ENCODE measurements at regions not wholly inside any gene's neighbourhood (a gene's known extent, or its start where the extent isn't known, plus 50 kb on each side); places are given as distances from the start of the nearest gene placed in this dataset.
"Not testable (repeated sequence)": the region's sequence is repeated elsewhere in the genome, so short reads cannot be mapped to it uniquely, and the experiment has no call there.

DNA sequence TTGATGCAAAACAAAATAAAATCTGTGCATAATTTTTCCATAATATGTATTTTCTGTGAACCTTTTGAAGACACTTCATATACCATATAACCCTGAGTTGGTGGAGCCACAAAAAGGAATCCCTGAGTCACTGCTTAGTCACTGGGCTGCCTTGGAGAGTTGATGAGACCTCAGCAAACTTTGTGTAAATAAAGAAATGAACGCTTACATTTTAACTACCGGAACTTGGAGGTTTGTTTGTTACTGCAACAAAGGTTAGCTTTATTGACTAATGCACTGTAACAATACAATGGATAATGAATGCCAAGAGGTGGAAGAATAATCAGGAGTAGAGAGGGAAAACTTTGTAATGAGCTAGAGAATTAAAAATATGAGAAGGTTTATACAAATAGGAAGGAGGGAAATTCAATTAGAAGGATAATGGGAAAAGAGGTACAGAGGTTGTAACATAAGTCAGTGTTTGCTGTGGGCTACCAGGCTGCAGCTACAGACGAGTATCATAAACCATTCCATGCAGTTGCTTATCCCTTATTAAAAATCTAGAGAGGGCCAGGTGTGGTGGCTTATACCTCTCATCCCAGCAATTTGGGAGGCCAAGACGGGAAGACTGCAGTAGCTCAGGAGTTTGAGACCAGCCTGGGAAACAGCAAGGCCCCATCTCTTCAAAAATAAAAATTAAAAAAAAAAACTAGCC is 1042.1 kb downstream of the TYW1 start:
- peak; percentile 15 for DNase-seq

DNA sequence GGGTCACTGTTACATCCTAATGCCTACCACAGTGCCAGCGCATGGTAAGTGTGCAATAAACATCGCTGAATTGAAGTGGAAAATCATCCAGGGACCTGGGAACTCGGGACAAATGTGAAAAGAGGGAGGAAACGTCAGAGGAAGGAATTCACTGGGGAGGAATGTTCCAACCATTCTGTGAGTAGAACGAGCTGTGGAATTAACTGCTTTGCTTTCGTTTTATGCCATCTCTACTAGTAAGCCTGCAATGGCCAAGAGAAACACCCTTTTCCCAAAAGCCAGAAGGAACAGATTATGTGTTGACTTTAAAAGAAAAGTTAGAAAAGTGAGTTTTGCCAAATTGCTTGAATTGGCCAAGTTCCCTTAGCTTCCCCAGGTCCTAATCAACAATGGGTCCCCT is 1044.9 kb downstream of the TYW1 start:
- DNase-seq, result no peak

DNA sequence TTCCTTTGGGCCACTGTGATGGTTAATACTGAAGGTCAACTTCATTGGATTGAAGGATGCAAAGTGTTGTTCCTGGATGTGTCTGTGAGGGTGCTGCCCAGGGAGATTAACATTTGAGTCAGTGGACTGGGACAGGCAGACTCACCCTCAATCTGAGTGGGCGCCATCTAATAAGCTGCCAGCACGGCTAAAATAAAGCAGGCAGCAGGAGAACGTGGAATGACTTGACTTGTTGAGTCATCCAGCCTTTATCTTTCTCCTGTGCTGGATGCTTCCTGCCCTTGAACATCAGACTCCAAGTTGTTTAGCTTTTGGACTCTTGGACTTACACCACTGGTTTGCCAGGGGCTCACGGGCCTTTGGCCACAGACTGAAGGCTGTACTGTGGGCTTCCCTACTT is 1046.9 kb downstream of the TYW1 start:
- no peak for DNase-seq

DNA sequence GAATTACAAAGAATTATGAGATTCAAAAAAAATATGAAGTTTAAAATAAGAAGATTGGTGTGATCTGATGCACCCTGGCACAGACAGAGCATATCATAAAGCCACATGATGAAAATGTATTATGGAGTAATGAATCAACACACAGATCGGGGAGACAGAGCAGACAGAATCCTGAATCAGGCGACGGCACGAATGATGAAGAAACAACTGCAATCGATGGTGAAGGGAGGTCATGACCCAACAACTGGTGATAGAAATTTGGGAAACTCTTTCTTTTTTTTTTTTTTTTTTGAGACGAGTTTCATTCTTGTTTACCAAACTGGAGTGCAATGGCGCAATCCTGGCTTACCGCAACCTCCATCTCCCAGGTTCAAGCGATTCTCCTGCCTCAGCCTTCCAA is 1054.0 kb downstream of the TYW1 start:
- DNase-seq, result no peak

DNA sequence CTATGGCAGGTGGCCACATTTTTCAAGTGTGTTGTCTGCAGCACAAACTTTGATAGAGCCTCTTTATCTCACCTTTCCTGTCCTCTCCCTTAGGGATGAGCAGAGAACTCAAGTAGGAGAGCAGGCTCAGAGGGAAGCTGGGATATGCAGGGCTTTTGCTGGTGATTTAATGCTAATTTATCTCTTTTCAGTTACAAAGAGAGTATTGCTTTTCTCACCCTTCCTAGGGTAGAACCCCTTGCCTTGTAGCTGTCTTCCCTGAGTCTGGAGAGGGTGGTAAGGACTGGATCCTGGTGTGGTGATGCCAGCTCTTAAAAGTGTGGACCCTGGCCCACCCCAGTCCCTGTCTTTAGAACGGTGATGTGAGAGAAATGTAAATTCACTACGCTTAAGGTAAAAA is 1061.4 kb downstream of the TYW1 start:
- no peak for DNase-seq

DNA sequence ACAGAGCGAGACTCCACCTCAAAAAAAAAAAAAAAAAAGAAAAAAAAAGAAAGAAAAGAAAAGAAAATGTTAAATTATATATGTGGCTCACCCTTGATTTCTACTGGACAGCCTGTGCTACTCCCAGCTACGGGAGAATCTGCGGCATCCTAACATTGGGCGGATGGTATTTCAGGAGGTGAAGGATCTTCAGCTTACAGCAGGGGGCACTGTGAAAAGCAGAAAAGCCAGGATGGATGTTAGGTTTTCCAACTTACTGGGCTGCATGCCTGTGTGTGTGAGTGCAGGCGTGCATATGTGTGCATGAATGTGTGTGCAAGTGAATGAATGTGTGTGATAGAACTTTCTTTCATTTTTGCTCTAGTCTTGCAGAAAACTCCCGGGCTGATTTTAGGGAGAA is 1066.5 kb downstream of the TYW1 start:
- DNase-seq, result no peak

DNA sequence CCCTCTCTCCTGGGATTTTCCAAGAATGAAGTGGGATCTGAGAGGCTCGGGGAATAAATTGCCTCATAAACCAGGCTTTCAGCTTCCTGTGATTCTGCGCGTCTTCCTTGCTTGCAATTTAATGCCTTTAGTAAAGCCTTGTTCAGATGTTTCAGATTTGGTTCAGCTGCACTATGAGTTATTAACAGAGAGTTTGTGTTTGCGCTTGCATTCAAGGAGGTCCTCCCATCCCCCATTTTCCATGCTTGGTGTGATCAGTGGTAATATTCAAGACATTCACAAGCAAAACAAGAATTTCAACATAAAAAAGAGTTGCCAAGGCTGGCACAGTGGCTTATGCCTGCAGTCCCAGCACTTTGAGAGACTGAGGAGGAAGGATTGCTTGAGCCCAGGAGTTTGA is 1068.9 kb downstream of the TYW1 start:
- no peak for DNase-seq

DNA sequence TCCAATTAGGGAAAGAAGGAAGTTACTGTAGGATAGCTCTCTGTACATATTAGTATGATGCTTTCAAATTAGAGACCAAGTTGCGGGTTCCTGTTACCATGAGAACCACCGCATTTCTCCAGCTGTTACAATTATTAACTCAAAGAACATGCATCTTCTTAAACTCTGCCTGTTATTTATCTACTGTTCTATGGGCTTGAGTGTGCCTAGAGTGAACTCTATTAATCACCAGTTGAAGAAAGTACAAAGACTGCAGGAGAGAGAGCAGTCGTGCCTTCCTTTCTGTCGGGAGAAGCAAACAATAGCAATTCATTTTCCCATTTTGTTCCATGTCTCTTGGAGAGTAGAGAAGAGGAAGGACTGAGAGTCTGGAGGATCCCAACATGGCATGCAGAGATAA is 1071.2 kb downstream of the TYW1 start:
- DNase-seq, result no peak

DNA sequence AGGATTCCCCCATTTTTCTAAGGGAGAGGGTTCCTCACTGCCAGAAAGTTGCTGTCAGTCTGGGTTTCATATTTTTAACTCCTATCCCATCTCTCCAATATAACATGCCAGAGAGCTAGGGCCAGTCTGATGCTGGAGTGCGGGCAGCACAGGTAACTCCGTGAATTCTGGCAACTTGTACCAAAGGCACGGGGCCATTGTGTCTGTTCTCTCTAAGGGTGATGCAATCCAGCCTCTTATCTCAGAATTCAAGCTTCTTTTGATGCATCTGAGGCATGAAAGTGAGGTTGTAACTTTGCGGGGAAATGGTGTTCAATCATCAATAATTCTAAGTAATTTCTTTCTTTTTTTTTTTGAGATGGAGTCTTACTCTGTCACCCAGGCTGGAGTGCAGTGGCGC is 1074.4 kb downstream of the TYW1 start:
- no peak for DNase-seq

DNA sequence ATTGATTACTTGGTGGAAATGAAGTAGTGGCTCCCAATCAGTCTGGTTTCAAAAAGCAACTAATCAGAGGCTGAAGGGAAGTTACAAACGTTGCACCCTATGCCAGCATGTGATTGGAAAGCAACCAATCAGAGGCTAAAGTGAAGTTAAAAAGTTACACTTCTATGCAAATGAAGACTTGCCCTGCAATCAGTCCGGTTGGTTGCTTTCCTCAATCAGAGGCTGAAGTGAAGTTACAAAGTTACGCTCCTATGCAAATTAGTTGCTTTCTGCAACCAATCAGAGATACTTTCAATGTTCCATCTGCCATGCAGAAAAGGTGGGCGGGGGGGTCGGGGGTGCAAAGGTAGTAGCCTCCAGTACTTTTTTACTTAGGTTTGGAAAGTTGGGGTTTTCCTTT is 1077.1 kb downstream of the TYW1 start:
- no peak for DNase-seq

DNA sequence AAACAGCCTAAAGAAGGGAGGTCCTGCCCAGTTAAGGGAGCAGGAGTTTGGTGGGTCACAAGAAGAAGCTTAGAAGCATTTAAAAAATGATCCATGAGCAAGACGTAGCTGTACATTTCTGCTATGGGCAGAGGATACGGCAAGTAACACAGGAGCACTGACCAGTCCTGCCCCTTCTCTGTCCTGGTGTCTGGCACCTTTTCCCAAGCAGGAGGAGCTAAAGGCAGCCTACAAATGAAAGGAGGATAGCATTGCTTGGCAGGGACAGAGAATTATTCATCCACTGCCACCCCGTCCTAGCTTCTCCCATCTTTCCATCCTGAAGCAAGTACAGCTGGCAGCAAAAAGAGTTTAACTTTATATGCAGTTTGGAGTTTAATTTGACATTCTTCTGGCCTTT is 1077.6 kb downstream of the TYW1 start:
- DNase-seq, result no peak

DNA sequence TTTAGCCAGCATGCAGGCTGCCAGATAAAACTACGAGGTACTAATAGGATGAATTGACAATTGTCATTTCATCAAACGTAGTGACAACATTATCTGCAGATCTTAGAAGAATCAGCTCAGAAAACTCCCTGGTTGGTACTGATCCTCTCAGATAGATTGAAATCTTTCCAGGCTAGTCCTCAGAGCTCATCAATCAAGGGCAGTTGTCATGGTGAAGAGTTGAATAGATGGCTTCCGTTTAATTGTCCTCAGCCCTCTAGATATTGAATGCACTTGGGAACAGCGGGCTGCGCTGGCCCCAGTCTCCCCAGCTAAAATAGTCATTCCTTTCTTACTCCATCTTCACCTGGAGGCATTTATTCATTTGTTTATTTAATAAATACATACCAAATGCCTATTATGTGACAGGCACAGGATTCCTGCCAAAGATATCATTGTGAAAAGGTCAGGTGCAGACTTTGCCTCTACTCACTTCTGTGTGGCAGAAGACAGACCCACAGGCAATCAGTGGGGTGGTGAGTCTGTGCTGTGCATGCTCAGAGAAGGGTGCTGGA is 1081.6 kb downstream of the TYW1 start:
- no peak for DNase-seq

DNA sequence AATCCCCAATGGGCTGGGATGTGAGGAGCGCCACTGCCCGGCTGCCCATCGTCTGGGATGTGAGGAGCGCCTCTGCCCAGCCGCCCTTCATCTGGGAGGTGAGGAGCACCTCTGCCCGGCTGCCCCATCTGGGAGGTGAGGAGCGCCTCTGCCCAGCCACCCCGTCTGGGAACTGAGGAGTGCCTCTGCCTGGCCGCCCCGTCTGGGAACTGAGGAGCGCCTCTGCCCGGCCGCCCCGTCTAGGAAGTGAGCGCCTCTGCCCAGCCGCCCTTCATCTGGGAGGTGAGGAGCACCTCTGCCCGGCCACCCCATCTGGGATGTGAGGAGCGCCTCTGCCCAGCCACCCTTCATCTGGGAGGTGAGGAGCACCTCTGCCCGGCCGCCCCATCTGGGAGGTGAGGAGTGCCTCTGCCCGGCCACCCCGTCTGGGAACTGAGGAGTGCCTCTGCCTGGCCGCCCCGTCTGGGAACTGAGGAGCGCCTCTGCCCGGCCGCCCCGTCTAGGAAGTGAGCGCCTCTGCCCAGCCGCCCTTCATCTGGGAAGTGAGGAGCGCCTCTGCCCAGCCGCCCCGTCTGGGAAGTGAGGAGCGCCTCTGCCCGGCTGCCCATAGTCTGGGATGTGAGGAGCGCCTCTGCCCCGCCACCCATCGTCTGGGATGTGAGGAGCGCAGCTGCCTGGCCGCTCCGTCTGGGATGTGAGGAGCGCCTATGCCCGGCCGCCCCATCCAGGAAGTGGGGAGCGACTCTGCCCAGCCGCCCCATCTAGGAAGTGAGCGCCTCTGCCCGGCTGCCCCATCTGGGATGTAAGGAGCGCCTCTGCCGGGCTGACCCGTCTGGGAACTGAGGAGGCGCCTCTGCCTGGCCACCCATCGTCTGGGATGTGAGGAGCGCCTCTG is 1085.7 kb downstream of the TYW1 start:
- DNase-seq, result not testable (repeated sequence)

DNA sequence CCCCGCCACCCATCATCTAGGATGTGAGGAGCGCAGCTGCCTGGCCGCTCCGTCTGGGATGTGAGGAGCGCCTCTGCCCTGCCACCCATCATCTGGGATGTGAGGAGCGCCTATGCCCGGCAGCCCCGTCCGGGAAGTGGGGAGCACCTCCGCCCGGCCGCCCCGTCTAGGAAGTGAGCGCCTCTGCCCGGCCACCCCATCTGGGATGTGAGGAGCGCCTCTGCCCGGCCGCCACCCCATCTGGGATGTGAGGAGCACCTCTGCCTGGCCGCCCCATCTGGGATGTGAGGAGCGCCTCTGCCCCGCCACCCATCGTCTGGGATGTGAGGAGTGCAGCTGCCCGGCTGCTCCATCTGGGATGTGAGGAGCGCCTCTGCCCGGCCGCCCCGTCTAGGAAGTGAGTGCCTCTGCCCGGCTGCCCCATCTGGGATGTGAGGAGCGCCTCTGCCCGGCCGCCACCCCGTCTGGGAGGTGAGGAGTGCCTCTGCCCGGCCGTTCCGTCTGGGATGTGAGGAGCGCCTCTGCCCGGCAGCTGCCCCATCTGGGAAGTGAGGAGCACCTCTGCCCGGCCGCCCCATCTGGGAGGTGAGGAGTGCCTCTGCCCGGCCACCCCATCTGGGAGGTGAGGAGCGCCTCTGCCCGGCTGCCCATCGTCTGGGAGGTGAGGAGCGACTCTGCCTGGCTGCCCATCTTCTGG is 1086.5 kb downstream of the TYW1 start:
- DNase-seq, result not testable (repeated sequence)

DNA sequence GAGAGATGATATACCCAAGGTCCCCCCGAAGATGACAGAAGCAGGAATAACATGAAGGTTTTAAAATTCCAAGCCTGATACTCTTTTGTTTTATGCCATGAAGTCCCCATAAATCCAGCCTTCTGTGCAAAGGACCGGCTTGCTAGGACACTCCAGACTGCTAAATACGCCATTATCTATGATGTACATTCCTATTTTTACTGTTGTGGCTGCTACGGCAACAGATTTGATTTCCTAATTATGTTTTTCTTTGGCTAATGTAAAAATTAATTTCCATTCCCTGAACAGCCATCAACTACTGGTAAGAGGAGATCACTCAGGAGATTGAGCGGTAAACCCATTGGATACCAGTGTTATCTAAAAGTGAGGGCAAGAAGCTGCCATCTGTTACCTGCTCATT is 1090.8 kb downstream of the TYW1 start:
- no peak for DNase-seq

DNA sequence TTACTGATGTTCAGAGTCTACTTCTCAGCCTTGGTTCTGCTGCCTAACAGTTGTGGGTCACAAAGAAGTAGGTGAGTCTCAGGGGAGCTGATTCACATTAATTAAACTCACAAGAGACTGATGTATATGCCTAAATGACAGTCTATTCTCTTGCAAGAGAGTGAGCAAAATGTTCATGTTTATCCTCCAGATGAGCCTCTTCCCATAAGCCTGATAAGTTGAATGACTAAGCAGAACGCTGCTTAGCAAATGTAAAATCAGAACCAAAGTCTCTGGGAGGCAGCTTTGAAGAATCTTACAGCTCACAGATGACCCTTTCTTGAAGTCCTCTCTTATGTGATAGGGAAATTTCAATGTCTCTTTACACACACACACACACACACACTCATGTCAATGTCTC is 1092.2 kb downstream of the TYW1 start:
- DNase-seq, result no peak

DNA sequence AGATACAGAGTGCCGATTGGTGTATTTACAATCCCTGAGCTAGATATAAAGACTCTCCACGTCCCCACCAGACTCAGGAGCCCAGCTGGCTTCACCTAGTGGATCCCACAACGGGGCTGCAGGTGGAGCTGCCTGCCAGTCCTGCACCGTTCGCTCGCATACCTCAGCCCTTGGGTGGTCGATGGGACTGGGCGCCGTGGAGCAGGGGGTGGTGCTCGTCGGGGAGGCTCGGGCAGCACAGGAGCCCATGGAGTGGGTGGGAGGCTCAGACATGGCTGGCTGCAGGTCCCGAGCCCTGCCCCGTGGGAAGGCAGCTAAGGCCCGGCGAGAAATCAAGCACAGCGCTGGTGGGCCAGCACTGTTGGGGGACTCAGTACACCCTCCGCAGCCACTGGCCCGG is 1093.6 kb downstream of the TYW1 start:
- DNase-seq, result not testable (repeated sequence)

DNA sequence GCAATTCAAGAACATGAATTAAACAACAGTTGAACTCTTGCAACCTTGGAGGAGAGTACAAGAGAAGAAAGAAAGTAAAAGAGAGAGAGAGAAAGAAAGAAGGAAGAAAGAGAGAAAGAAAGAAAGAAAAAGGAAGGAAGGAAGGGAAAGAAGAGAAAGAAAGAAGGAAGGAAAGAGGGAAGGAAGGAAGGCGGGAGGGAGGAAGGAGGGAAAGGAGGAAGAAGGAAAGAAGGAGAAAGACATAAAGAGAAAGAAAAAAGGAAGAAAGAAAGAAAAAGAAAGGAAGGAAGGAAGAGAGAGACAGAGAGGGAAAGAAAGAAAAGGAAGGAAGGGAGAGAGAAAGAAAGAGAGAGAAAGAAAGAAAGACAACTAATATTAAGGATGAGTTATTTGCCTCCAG is 1106.7 kb downstream of the TYW1 start:
- DNase-seq, result no peak

DNA sequence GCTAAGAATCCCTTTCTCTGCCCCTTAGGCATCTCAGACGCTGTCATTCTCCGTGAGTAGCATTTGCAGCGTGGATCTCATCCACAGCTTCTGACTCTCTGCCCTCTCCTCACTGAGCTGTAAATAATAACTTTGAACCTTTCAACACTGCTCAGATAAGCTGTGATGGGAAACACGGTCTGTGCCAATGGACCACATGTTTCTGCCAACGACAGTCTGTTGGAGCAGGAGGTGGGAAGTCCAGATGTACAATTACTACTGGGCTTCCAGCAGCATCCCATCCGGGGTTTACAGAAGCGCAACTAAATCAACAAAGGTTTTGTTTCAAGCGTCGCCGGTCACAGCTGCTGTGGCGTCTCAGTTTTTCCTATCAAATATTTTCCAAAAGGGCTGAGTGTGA is 1110.6 kb downstream of the TYW1 start:
- DNase-seq, result no peak

DNA sequence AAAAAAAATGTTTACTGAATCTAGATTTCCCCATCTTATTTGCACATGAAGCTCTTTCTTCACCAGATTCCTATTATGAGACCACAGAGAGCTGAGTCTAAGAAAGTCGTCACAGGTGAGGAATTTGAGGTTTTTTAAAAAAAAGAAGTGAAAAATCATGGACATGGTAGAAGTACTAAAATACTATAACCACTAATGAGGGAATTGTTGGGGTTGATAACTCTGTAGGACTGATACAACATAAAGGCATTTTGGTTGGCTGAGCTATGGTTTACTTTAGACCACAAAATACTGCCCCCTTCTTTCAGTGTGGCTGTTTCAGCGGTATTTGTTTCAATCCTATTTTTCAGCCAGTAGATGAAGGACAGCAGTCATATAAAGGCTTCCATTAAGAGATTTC is 1111.3 kb downstream of the TYW1 start:
- no peak for DNase-seq

DNA sequence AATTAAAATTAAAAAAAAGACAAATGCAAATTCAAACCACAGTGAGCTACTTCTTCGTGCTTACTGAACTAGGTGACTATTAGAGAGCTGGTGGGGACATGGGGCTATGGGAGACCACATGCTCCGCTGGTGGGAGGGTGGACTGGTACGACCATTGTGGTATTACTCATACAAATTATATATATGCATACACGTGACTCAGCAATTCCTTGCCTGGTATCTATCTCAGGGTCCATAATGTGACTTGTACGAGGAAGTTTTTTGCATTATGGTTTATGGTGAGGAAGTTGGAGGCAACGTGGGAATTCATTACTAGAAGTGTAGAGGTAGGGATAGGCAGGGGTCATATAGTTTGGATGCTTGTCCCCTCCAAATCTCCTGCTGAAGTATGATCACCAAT is 1112.7 kb downstream of the TYW1 start:
- DNase-seq, result no peak

DNA sequence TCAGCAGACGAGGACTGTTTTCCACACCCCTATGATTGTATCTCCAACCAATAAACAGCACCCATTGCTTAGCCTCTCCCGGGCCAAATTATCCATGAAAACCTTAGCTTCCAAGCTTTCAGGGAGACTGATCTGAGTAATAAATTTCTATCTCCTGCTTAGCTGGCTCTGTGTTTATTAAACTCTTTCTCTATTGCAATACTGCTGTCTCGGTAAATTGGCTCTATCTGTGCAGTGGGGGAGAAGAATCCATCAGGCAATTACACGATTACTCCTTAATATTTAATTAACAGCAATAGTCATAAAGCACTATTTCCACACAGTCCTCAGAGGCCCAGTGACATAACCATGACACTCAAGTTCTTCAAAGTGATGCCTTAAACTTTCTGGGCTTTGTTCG is 1122.8 kb downstream of the TYW1 start:
- no peak for DNase-seq

DNA sequence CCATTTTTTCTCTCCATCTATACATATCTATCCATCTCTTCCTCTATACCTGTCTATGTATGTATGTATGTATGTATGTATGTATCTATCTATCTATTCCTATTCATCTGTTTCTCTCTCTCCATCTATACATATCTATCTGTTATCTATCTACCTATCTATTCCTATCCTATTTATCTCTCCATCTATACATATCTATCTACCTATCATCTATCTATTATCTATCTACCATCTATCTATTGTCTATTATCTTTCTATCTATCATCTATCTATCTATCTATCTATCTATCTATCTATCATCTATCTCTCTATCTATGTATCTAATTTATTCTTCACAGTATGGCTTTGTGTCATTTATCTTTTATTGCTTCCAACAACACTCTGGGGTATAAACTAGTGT is 1124.4 kb downstream of the TYW1 start:
- DNase-seq, result no peak

DNA sequence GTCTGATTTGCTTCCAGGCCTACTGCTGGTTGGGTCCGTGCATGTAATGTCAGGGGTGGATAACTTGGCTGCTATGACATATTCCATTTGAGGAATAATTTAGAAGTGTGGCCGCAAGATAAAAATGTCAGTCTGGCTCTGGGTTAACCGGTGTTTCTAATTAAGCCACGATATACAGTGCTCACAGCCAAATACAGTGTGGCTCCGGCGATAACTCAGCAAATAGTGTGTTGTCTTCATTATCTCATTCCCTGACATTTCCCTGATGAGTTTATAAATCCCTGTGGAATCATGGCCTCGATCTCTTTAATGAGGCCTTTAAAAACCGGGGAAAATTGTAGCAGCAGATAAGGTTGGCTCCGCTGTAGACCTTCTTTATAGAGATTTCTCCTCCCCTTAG is 1125.0 kb downstream of the TYW1 start:
- DNase-seq, result no peak
